GM20431 (cell line): ENCODE measurements at regions not wholly inside any gene's neighbourhood (a gene's known extent, or its start where the extent isn't known, plus 50 kb on each side); places are given as distances from the start of the nearest gene placed in this dataset.

Experiments
- in situ Hi-C: fragments of 300-500 bp; cut with MseI, MboI; formaldehyde crosslinking; loops from one replicate; pipeline ENCODE4 v1.15.0; 2020; ENCODE audit warnings: low sequenced_read_pairs; ENCODE audit not compliant: unreplicated experiment

DNA sequence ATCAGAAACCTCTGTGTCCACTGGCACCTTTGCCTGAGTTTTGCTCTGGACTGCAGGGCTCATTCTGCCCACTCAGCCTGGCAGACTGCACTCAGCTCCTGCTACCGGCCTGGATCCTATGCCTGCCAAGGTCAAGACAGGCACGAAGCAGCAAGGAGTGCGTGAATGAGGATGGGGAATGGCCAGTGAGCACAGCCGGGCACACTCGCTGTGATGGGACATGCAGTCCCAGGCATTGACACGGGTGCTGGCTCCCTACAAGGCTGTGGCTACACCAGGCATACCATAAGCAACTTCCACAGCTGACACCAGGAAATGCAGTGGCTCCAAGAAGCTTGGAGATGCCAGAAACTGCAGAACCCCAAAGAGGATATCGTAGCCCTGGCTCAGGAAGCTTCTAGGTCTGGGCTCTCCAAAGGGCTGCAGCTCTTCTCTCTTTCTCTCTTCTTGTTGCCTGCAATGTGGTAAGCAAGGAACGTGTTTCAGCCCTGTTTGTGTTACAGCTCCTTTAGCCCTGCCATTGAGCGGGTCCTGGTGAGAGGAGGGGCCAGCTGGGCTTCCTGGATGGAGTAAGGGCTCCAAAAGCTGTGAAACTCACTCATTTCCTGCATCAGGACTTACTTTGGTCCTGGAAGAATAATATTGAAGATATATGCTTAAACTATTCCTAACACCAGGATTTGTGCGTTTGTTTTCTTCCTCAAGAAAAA, 832.6 kb upstream of the SLITRK5 start:
- in situ Hi-C loops, result no loop called here

DNA sequence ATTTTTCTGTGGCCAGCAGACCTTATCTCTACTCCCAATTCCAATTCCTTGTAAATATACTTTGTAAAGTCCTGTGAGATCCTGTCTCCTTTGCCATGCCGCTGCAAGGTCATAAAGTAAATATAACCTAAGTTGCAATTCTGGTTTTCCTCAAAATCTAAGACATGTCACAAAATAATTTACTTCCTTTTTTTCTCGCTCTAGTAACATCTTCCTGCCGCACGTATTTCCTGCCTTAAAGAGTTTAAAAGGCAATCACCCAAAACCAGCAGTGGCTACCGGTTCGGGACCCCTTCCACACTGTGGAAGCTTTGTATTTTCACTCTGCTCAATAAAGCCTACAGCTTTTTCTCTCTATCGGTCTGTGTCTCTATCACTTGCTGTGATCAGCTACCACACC, 832.0 kb upstream of the SLITRK5 start:
- in situ Hi-C loops, result no loop called here

DNA sequence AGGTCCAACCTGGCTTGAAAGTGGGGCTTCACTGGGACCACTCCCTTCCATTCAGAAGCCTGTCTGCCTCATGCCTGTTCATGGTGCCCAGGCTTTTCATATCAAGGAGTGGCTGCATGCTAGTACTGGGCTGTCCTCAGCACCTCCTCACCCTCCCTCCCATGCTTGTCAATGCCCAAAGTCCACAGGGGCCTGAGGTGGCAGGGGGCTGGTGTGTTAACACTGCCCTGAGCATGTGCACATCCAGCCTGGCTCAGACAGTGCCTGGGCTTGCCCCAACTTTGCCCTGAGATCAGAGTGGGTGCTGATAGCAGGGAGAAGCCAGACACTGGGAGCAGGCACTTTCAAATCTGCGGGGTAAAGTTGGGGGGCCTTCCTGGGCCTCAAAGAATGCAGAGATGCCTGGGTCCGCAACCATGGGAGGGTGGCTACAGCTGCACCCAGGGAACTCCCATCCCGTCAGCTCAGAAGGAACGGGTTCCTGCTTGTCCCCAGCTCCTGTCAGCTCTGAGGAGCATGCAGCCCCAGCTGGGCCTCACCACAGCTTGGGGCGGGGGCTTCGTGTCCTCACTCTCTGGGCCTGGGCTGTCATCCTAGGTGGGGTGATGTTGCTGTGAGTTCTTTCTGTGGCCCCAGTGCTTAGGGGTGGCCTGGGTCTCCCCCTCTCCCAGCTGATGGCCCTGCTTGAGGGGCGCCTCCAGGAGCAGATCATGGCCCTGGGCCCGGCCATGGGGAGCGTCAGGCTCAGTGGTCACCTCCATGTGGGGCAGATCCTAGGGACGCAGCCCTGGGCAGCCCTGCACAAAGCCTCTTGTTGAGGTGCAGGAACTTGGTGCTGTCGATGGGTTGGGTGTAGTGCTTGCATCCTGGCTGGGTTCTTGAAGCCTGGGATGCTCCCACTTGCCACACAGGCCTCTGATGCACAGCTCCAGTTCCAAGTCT, 830.6 kb upstream of the SLITRK5 start:
- in situ Hi-C loops, result no loop called here

DNA sequence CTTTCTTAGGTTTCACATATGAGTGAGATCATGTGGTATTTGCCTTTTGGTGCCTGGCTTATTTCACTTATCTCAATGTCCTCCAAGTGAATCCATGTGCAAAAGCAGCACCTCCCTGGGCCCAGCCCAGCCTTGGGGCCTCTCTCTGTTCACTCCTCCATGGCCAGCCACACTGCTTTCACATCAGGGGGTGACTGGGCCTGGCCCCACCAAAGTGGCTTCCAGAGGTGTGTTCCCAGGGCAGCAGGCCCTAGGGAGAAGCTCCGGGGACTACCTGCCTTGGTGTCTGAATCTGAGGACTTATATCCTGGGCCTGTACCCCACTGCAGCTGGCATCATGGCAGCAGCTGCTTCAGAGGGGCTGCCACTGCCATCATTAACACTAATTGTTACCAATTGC, 829.9 kb upstream of the SLITRK5 start:
- in situ Hi-C loops, result no loop called here

DNA sequence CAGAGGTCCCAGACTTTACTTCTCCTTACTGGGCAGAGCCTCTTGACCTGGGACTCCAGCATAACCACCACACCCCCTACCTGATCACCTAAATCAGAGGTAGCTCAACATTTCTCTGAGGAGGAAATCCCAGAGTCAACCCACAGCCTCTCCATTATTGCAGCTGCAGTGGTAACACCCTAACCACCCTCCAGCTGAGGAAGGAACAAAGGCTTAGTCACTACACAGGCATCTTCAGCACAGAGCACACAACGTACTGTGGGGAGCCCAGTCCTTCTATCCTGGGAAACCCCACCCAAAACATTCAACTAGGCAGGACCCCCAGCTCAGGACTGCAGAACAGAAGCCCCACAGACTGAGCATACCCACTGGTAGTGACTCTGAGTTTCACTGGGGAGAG, 824.7 kb upstream of the SLITRK5 start:
- in situ Hi-C loops, result no loop called here

DNA sequence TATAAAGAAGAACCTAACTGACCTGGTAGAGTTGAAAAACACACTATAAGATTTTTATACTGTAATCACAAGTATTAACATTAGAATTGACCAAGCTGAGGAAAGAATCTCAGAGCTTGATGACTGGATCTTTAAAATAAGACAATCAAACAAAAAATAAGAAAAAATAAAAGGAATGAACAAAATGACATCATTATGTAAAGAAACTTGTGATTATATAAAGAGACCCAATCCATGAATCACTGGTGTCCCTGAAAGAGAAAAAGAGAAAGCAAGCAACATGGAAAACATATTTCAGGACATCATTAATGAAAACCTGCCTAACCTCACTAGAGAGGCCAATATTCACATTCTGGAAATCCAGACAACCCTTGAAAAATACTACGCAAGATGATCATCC, 822.5 kb upstream of the SLITRK5 start:
- in situ Hi-C loops, result no loop called here

DNA sequence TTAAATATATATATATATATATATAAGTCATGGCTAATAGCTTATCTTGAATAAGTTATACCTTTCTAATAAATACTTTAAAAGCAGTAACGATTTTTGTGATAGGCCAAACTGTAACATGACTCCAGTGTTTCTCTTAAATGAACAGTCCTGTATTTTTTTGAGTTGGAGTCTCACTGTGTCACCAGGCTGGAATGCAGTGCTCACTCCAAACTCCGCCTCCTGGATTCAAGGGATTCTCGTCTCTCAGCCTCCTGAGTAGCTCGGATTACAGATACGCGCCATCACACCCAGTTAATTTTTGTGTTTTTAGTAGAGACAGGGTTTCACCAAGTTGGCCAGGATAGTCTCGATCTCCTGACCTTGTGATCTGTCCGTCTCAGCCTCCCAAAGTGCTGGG, 814.2 kb upstream of the SLITRK5 start:
- in situ Hi-C loops, result no loop called here

DNA sequence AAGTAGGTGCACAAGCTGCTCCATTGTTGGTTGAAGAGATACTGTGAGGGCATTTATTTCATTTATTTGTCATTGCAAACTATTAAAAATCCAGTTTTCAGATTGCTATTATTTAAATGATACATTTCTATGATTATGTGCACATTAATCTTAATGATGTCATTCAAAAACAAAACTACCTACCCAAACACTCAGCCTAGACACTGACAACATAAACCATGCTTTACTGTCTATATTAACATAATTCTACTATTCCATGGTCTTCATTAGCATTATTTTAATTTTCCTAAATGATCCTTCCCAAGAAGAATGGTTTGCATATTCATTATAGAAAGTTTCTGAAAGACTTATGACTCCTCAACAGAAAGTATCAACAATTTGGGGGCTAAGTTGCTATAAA, 813.0 kb upstream of the SLITRK5 start:
- in situ Hi-C loops, result no loop called here

DNA sequence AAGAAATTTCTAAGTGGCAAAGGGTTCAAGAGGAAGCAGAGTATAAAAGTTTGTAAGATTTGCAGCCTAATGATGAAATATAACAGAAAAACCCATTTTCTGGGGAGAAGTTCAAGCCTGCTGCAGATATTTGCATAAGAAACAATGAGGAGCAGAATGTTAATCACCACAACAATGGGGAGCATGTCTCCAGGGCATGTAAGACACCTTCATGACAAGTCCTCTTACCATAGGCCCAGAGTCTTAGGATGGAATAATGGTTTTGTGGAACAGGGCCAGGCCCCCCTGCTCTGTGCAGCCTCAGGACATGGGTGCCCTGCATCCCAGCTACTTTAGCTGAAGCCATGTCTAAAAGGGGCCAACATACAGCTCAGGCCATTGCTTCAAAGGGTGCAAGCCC, 809.0 kb upstream of the SLITRK5 start:
- in situ Hi-C loops, result no loop called here

DNA sequence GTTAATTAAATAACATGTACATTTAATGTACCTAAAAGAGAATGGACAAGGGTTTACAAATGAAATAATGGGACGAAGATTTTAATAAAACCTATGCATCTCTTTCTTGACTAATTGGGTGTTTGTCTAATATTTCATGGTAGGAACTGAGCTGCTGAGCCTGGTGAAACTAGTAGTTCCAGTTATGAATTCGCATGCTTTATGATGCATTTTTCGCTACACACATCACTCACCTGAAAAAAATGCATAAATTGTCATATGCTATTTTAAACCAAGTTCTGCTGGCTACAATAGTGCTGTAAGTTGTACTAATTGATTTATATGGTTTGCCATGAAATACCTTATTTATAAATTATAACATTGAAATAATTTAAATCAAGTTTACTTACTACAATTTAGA, 806.8 kb upstream of the SLITRK5 start:
- in situ Hi-C loops, result no loop called here

DNA sequence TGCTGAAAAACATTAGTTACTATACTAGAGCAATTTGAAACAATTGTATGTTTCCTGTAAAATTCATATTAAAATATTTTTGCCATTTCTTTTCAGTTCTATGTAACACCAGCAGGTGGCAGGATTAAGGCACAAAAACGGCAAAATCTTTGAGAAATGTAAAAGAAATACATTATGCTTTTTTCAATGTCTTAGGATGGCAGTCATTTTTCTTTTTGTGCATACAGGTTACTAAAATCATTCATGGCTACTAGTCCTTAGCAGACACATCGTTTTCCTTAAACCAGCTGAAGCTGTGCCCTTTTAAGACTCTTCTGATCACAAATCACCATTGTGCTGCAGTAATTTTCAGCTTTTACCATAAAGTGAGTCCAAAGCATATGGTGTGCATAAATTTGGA, 800.7 kb upstream of the SLITRK5 start:
- in situ Hi-C loops, result no loop called here

DNA sequence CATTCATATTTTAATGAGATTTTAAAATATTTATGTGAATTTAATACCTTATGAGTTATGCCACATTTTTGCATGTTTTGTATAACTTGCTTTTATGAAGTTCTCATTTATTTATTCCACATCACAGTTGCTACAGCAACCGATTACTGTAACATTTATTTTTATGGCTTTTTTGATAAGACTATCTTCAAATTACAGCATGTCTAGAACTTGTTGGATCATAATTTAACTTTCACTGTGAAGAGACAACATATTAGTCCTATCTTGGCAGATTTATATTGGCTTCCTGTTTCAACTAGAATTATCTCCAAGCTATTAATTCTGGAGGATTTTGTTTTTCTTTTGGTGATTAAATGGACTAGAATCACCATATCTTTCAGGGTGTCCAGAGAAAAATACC, 793.7 kb upstream of the SLITRK5 start:
- in situ Hi-C loops, result no loop called here

DNA sequence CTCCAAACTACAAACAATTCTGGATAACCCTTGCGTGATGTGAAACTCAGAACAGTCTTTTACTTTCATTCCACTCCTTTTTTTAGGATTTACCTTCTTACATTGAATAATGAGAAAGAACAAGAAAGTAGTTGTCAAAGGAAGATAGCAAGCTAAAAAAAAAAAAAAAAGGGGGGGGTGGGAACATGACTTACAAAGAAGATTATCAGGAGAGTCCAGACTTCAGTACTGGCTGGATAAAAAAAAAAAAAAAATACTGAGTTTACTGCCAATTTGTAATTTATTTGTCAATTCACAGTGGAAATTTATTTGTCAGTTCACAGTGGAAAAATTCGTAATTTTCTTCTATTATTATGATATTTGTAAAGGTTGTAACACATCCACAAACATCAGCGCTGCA, 792.4 kb upstream of the SLITRK5 start:
- in situ Hi-C loops, result no loop called here

DNA sequence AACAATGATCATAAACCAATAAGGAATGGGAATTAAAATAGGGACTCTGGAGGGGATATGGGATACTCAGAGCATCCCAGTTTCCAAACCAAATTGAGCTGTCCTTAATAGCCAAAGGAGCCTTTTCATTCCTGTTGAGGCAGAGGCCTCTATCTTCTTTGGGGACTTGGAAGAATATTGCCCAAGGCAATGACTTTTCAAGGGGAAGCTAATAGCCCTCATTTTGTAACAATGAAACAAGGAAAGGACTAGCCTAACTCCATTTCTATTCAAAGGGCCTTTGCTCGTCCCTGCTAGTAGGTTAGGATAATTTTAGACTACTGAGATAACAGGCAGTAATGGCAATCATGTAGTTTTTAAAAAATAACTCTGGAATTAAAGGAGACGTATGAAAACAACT, 789.8 kb upstream of the SLITRK5 start:
- in situ Hi-C loops, result no loop called here

DNA sequence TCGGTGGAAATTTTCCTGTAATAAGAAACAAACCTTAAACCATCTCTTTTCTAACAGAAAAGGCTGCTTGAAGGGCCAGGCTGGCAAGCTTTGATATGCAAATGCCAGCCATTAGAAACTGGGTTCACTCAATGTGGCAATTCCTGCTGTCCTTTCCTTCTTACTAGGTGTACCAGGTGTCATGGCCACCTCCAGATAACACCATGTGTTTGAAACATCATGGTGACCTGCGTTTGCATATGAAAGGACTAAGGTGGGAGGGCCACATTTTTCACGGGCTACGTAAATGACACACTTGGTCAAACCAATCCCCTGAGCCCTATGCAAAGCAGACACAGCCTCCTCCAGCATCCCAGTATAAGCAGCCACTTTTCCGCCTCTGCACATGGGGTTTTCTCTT, 789.1 kb upstream of the SLITRK5 start:
- in situ Hi-C loops, result no loop called here

DNA sequence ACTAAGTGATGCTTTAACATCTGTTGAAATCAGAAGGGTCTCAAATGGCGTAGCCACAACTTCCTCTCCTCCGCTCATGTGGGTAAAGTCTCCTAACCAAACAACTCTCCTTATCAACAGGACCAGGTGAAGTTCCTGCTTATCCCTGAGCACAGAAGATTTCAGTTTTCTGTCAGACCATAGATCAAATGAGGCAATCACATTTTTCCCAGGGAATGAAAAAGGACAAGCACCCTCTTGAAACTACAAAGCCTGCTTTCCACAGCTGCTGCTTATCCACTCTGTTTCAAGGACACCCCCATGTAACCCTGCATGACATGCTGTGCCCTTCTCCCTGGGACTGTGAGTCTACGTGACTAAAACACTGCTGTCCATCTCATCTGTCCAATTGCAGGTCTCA, 788.3 kb upstream of the SLITRK5 start:
- in situ Hi-C loops, result no loop called here

DNA sequence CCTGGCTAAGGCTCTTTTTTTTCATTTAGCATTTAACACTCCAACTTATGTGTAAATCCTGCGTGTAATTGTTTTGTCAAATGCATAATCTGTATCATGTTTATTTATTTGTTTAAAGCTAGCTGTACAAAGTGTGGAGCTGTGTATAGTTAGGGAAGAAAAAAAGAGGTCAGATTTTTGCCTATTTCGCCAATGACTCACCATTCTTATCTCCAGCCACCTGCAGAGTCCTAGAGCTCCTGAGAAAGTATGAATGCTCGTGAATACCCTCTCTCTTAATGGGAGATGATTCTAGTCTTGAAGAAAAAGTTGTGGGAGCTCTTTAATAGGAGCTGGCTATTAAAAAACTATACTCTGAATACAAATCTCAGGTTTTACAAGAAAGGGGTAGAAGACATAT, 778.8 kb upstream of the SLITRK5 start:
- in situ Hi-C loops, result no loop called here

DNA sequence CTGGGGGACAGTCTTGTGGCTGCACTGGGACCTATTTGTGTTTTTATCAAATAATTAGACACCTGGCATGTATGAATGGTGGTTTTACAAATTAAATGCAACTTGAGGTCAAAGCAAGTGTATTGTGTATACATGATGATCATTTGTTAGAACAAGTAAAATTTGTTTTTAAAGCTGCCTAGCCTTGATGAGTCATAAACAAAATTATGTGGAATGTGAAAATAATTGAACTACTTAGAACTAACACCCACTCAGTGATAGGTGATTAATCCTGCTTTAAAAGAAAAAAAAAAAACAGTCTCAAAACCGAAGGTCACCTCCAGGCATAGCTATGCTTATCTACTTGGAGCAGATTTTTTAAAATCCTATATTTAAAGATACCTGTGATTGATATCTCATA, 770.3 kb upstream of the SLITRK5 start:
- in situ Hi-C loops, result no loop called here

DNA sequence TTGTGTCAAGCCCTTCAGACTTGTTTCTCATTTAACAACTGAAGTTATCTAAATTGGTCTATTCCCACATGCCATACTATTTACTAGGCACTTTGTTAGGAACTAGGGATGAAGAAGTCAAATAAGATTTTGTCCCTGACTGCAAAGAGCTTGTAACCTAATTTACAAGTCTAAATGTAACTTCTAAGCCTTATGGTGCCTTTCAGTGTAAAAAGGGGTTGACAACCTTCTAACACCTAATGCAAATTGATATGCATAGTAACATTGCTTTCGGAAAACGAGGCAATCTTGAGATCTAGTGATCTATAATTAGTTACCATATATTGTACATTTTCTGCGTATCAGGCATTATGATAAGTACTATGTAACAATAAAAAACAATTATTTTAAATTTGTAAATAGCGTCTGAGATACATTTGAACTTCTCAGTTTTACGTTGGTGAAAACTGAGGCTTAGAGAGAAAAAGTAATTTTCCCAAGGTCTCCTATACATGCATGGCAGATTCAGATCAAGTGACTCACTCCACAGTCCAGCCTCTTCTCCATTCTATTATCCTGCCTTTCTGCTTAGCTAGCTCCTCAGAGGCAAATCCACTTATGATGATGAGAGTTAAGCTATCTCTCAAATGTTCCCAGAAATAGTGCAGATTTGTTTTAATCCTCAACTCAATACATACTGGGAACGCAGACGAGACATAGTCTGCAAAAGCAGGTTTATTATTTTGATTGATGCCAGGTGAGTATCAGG, 764.9 kb upstream of the SLITRK5 start:
- in situ Hi-C loops, result no loop called here

DNA sequence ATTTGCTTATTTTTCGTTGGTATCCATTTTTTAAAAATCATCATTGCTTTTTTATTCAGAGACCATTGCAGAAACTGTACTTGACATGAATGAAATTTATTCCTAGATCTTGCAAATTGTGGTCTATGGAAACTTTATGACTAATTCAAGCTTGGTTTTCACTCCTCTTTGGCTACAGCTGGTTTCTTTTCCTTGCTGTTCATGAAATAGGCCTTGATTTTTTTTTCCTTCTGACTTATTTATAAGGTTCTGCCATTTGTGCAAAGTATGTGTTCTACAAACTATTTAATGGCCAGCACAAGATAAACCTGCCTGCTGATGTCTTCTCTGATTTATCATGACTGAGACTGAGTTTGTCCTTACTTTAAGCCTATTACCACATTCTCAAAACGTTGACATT, 764.0 kb upstream of the SLITRK5 start:
- in situ Hi-C loops, result no loop called here

DNA sequence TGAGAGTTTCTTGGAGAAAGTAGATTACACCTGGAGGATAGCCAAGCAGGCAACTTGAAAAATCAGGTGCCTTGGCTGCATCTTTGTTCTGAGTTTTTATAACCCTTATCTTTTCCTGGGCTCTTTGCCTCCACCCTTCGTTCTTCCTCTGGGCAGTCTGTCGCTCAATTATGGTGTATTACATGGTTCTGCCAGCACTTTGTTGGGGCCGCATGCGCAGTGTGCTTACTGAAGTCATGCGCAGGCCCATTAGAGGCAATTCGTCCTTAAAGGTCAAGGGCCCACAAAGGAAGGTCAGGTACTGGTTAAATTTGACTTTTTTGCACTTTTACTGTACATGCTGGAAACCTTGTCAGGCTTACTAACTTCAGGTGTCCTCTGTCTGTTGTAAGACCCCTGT, 761.9 kb upstream of the SLITRK5 start:
- in situ Hi-C loops, result no loop called here
